K562 (cell line): ENCODE measurements at regions not wholly inside any gene's neighbourhood (a gene's known extent, or its start where the extent isn't known, plus 50 kb on each side); places are given as distances from the start of the nearest gene placed in this dataset.

ENCODE experiments used
- ATAC-seq: fragments of 200-7000 bp; cut with Tn5 transposase; 3 replicates; pipeline ENCODE4 v1.9.1; 2020; ENCODE audit warnings: moderate library complexity
- BruUV-seq: library from RNA; stranded (reverse); fragments of 400-500 nt; replicated peaks from 2 replicates; lab custom pipeline; 2021; lab: Mats Ljungman, UMichigan
- CTCF ChIA-PET: fragments of 300-600 bp; formaldehyde crosslinking; extraction: SDS; loops from one replicate; lab custom pipeline; 2021; ENCODE audit warnings: low intra/inter-chr PET ratio; lab: Yijun Ruan, JAX
- POLR2A ChIA-PET: fragments of 300-600, 350-650 bp; sonication (Branson Sonifier 250); formaldehyde crosslinking; extraction: SDS; loops from one replicate; lab custom pipeline; 2021; ENCODE audit warnings: antibody characterized with exemption, inconsistent platforms; lab: Yijun Ruan, JAX
- DNase-seq, 4 experiments: peaks; one replicate each; pipeline versions ENCODE4 v3.0.0 to v3.0.0-alpha.2; 2011 to 2018; ENCODE audit warnings: low spot score in 3 of 4, mixed read lengths in 3 of 4; ENCODE audit errors: extremely low read depth in 1 of 4
- FAIRE-seq: peaks from 2 replicates; lab custom pipeline; 2011; peaks lifted over from hg19 to GRCh38; lab: Jason Lieb, UNC
- H2AFZ ChIP-seq: 2 replicates; pipeline ENCODE4 v1.6.0; 2011; ENCODE audit warnings: low read depth, low read length, control low read depth, inconsistent platforms
- H3K27ac ChIP-seq: fragments of 200-600 bp; 3 replicates; pipeline ENCODE4 v1.8.0; 2011; ENCODE audit warnings: low read depth, mild to moderate bottlenecking, control low read depth, inconsistent platforms, low read length, moderate library complexity, mixed read lengths; ENCODE audit errors: extremely low read depth
- H3K27me3 ChIP-seq, 2 experiments: fragments of 300-600 bp in 1 of 2; 2 replicates in 1 of 2; 3 replicates in 1 of 2; pipeline versions ENCODE4 v1.6.0 to v1.8.0; 2011; ENCODE audit warnings: inconsistent platforms in 2 of 2, low read length in 2 of 2, mild to moderate bottlenecking in 1 of 2, mixed read lengths in 1 of 2, moderate library complexity in 1 of 2; ENCODE audit not compliant: control insufficient read depth in 2 of 2, insufficient read depth in 2 of 2
- H3K36me3 ChIP-seq: fragments of 300-600 bp; 3 replicates; pipeline ENCODE4 v1.8.0; 2011; ENCODE audit warnings: mild to moderate bottlenecking, low read length, inconsistent platforms; ENCODE audit not compliant: control insufficient read depth, insufficient read depth
- H3K4me1 ChIP-seq, 2 experiments: fragments of 200-600 bp in 1 of 2; replicated peaks in 1 of 2; 2 replicates in 1 of 2; 3 replicates in 1 of 2; pipeline versions ENCODE4 v1.5.1 to v1.8.0; 2011; ENCODE audit warnings: inconsistent platforms in 2 of 2, low read length in 2 of 2, mild to moderate bottlenecking in 1 of 2, mixed read lengths in 1 of 2, moderate library complexity in 1 of 2; ENCODE audit not compliant: control insufficient read depth in 2 of 2, insufficient read depth in 2 of 2
- H3K4me2 ChIP-seq: 2 replicates; pipeline ENCODE4 v1.6.1; 2011; ENCODE audit warnings: low read length, control low read depth, inconsistent platforms, mixed read lengths; ENCODE audit not compliant: insufficient read depth
- H3K4me3 ChIP-seq: fragments of 200-600 bp; sonication (generic), shearing (Covaris generic); 2 replicates; pipeline ENCODE4 v1.5.1; 2016; ENCODE audit warnings: control low read depth, inconsistent platforms
- H3K79me2 ChIP-seq: fragments of 200-600 bp; 3 replicates; pipeline ENCODE4 v1.8.0; 2011; ENCODE audit warnings: low read length, inconsistent platforms; ENCODE audit not compliant: control insufficient read depth, insufficient read depth
- H3K9ac ChIP-seq, 2 experiments: 2 replicates each; pipeline versions ENCODE4 v1.6.0 to v1.6.1; 2011; ENCODE audit warnings: low read depth in 2 of 2, low read length in 2 of 2, control low read depth in 1 of 2, inconsistent platforms in 1 of 2, mild to moderate bottlenecking in 1 of 2, mixed read lengths in 1 of 2; ENCODE audit not compliant: insufficient read depth in 1 of 2
- H3K9me1 ChIP-seq: one replicate; pipeline ENCODE4 v1.6.0; 2011; ENCODE audit warnings: inconsistent platforms, mild to moderate bottlenecking, low read length, moderate library complexity; ENCODE audit not compliant: control insufficient read depth, insufficient read depth
- H3K9me3 ChIP-seq: replicated peaks from 2 replicates; pipeline ENCODE4 v1.5.1; 2011; ENCODE audit warnings: low read depth, low read length, inconsistent platforms; ENCODE audit not compliant: control insufficient read depth, insufficient read depth
- H4K20me1 ChIP-seq: replicated peaks from 2 replicates; pipeline ENCODE4 v1.6.1; 2011; ENCODE audit warnings: low read length, inconsistent platforms, mixed read lengths; ENCODE audit not compliant: control insufficient read depth, insufficient read depth
- ATF2 ChIP-seq: sonication (generic); formaldehyde crosslinking; IDR thresholded peaks from 2 replicates; pipeline ENCODE4 v1.8.1; 2022; ENCODE audit warnings: missing genetic modification reagents
- CTCF ChIP-seq, 3 experiments: IDR thresholded peaks in 2 of 3; conservative IDR thresholded peaks in 1 of 3; 2 replicates each; pipeline ENCODE4 v1.5.1; 2011 to 2012; ENCODE audit warnings: low read length in 3 of 3, mild to moderate bottlenecking in 3 of 3, control low read depth in 2 of 3, improper control_type of control experiment in 1 of 3, inconsistent platforms in 1 of 3, low read depth in 1 of 3, mixed read lengths in 1 of 3, moderate library complexity in 1 of 3; ENCODE audit not compliant: insufficient read depth in 2 of 3
- E2F1 ChIP-seq: sonication (generic); formaldehyde crosslinking; IDR thresholded peaks from 2 replicates; pipeline ENCODE4 v1.8.1; 2023; ENCODE audit warnings: mild to moderate bottlenecking, missing genetic modification reagents, moderate library complexity
- FIP1L1 ChIP-seq: fragments of 200-400 bp; formaldehyde crosslinking; IDR thresholded peaks from 2 replicates; pipeline ENCODE4 v1.6.1; 2018; ENCODE audit warnings: mild to moderate bottlenecking, low read depth, low read length; ENCODE audit not compliant: poor library complexity, severe bottlenecking
- HNRNPLL ChIP-seq: fragments of 200-400 bp; formaldehyde crosslinking; IDR thresholded peaks from 2 replicates; pipeline ENCODE4 v1.6.1; 2017; ENCODE audit warnings: low read length, low read depth, mild to moderate bottlenecking; ENCODE audit not compliant: poor library complexity, severe bottlenecking
- NRF1 ChIP-seq, 2 experiments: fragments of 450-650 bp; IDR thresholded peaks in 1 of 2; conservative IDR thresholded peaks in 1 of 2; 2 replicates each; pipeline ENCODE4 v1.6.1; 2014; ENCODE audit warnings: mild to moderate bottlenecking in 2 of 2
- PURB ChIP-seq: sonication (generic); formaldehyde crosslinking; IDR thresholded peaks from 2 replicates; pipeline ENCODE4 v1.9.0; 2021; ENCODE audit warnings: low read depth, mild to moderate bottlenecking, missing genetic modification reagents
- RAD21 ChIP-seq, 2 experiments: fragments of 250-450 bp in 1 of 2; fragments of 450-650 bp in 1 of 2; sonication (Bioruptor Pico) in 1 of 2; formaldehyde crosslinking in 1 of 2; IDR thresholded peaks in 1 of 2; conservative IDR thresholded peaks in 1 of 2; 2 replicates each; pipeline versions ENCODE4 v1.4.0 to v1.8.0; 2020 to 2022; ENCODE audit warnings: mild to moderate bottlenecking in 2 of 2, moderate library complexity in 1 of 2
- RHOXF2B ChIP-seq: fragments of 250-450 bp; sonication (Bioruptor Pico); conservative IDR thresholded peaks from 2 replicates; pipeline ENCODE4 v1.5.1; 2021
- SIN3A ChIP-seq, 2 experiments: fragments of 150-350 bp in 1 of 2; IDR thresholded peaks; 2 replicates each; pipeline ENCODE4 v1.6.1; 2011 to 2016; ENCODE audit warnings: borderline replicate concordance in 2 of 2, low read depth in 2 of 2, low read length in 2 of 2, mild to moderate bottlenecking in 2 of 2, moderate library complexity in 2 of 2; ENCODE audit not compliant: control insufficient read depth in 1 of 2
- ZNF384 ChIP-seq: IDR thresholded peaks from 2 replicates; pipeline ENCODE4 v1.6.1; 2012; ENCODE audit warnings: low read depth, low read length, improper control_type of control experiment
- ZSCAN29 ChIP-seq: fragments of 450-650 bp; IDR thresholded peaks from 2 replicates; pipeline ENCODE4 v1.6.1; 2017
- WGBS: fragments of 100-300 bp; shearing (Covaris generic); methylation state at CpG from one replicate; pipeline ENCODE4 v1.1.6; 2016; ENCODE audit warnings: low coverage, mixed read lengths; ENCODE audit not compliant: insufficient coverage; ENCODE audit errors: missing lambda C conversion rate; 5-methylcytosine and 5-hydroxymethylcytosine counted together
- in situ Hi-C: fragments of 300-500 bp; cut with MboI; formaldehyde crosslinking; loops from 4 replicates; pipeline ENCODE4 v1.15.0; 2018; ENCODE audit warnings: inconsistent platforms, mixed read lengths
- intact Hi-C: fragments of 100-400 bp; cut with micrococcal nuclease; formaldehyde crosslinking; loops from 2 replicates; pipeline ENCODE4 v1.14.2; 2022

DNA sequence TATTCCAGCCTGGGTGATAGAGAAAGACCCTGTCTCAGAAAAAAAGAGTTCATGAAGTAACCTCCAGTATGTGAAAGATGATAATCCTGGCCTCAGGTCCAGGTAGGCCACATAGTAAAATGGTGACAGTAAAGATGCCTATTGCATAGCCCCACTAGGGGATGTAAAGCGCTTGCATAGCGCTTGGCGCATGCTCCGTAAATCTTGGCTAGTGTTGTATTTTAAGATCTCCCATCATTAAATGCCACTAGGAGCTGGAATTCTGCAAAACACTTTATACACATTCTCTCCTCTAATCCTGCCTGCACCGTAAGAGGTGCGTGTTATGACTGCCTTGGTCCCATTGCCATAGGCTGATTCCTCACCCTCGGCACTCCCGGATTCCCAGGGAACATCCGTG is 153.6 kb downstream of the TFCP2L1 start:
- peaks cover 4% of the 10 kb centered on the region for H3K9me1 ChIP-seq
- no TSS peak for BruUV-seq
- no peaks in the 10 kb centered on the region for H3K79me2 ChIP-seq
- no peaks in the 10 kb centered on the region; the same call in 1 of the 2 replicates for H4K20me1 ChIP-seq
- CTCF ChIA-PET = no interaction called here
- no peak overlapping the region for H3K9ac ChIP-seq
- peaks cover 6 to 9% of the 10 kb centered on the region in 2 experiments; a peak in 3 of 5 replicates for H3K4me1 ChIP-seq
- TF ChIP-seq PURB (CRISPR knock-in tag) (no peak), ZSCAN29 (no peak), RAD21 (CRISPR knock-in tag; conservative IDR thresholded peaks at IDR 0.05 in 1 of 2, IDR thresholded peaks at IDR 0.05 in 1 of 2) (0 out of 4 replicates have a peak, but pooled peaks of 1 of the 2 experiments have one; percentile 13), ZNF384 (no peak), HNRNPLL (no peak), FIP1L1 (no peak), CTCF (IDR thresholded peaks at IDR 0.05 in 2 of 3, conservative IDR thresholded peaks at IDR 0.05 in 1 of 3; ENCODE audit: insufficient read depth in 2 of 3, low read depth in 1 of 3, low read length in 3 of 3) (peak in 1 of 3 experiments; percentile 14; a peak in 2 of 6 replicates), ATF2 (CRISPR knock-in tag) (no peak), SIN3A (IDR thresholded peaks at IDR 0.05; ENCODE audit: borderline replicate concordance in 2 of 2, control insufficient read depth in 1 of 2, low read depth in 2 of 2, low read length in 2 of 2) (no peak), RHOXF2B (CRISPR knock-in tag) (no peak), NRF1 (conservative IDR thresholded peaks at IDR 0.05 in 1 of 2, IDR thresholded peaks at IDR 0.05 in 1 of 2) (peak; percentile 52 to 65), E2F1 (CRISPR knock-in tag) (no peak)
- TF ChIP-seq, all 486 proteins: peak for 3
- POLR2A ChIA-PET = interaction anchor here (0.5 kb wide), 1 partner anchor 56 kb away, joined by 3 read pairs; no protein-coding TSS in a partner anchor
- H3K27ac ChIP-seq = no peak overlapping the region
- ATAC-seq = peak; percentile 37; the same call in 1 of the 3 replicates
- H2AFZ ChIP-seq = no peak overlapping the region
- H3K36me3 ChIP-seq = no peaks in the 10 kb centered on the region
- H3K9me3 ChIP-seq = no peaks in the 10 kb centered on the region
- in situ Hi-C loops (no loop called here), intact Hi-C loops (no loop called here)
- DNase-seq = no peak
- H3K4me3 ChIP-seq = no peak overlapping the region
- WGBS = under 1% methylated on average over 9 of the region's 9 CpGs
- FAIRE-seq = no peak
- peaks cover 0 to 24% of the 10 kb centered on the region in 2 experiments; a peak in 4 of 5 replicates for H3K27me3 ChIP-seq
- H3K4me2 ChIP-seq = no peak overlapping the region
